ENCODE measurements at regions not wholly inside any gene's neighbourhood (a gene's known extent, or its start where the extent isn't known, plus 50 kb on each side); places are given as distances from the start of the nearest gene placed in this dataset.

DNA sequence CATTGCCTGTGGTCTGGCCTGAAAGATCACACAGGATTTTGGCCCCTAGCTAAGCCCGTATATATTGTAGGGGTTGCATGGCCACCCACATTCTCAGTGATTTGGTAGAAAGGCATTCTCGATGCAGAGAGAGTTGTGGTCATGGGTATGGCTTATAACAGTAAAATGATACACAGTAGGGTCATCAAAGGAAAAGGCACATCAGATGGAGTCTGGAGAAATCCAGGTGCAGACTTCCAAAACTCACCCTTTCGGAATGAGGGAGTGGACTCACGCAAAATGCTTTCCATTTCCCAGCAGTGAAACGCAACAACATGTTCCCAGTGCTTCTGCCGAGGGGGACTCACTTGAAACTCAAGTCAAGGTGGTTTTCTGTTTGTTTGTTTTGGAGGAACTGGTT is 802.5 kb upstream of the SLITRK1 start:
- H3K4me1 ChIP-seq (ENCODE audit: low read length): no peaks in the 10 kb centered on the region
- no peak overlapping the region for H2AFZ ChIP-seq (ENCODE audit: low read length)
- H3K9me3 ChIP-seq (ENCODE audit: low read length): no peaks in the 10 kb centered on the region
- H4K20me1 ChIP-seq (ENCODE audit: insufficient read depth, low read depth, low read length): no peaks in the 10 kb centered on the region
- no peaks in the 10 kb centered on the region for H3K36me3 ChIP-seq (ENCODE audit: insufficient read depth, low read length)
- no peak overlapping the region for H3K27ac ChIP-seq (ENCODE audit: low read length)
- H3K9ac ChIP-seq (ENCODE audit: low read length): no peak overlapping the region
- no peaks in the 10 kb centered on the region for H3K9me2 ChIP-seq (replicated peaks; ENCODE audit: insufficient read depth, low read length)
- no peak for DNase-seq
- H3K4me3 ChIP-seq (ENCODE audit: low read length): no peak overlapping the region
- no peak overlapping the region for H3K4me2 ChIP-seq (ENCODE audit: low read depth, low read length, poor library complexity, severe bottlenecking)
- H3K79me2 ChIP-seq (ENCODE audit: low read length): no peaks in the 10 kb centered on the region
- H3K27me3 ChIP-seq (ENCODE audit: low read length): no peaks in the 10 kb centered on the region

DNA sequence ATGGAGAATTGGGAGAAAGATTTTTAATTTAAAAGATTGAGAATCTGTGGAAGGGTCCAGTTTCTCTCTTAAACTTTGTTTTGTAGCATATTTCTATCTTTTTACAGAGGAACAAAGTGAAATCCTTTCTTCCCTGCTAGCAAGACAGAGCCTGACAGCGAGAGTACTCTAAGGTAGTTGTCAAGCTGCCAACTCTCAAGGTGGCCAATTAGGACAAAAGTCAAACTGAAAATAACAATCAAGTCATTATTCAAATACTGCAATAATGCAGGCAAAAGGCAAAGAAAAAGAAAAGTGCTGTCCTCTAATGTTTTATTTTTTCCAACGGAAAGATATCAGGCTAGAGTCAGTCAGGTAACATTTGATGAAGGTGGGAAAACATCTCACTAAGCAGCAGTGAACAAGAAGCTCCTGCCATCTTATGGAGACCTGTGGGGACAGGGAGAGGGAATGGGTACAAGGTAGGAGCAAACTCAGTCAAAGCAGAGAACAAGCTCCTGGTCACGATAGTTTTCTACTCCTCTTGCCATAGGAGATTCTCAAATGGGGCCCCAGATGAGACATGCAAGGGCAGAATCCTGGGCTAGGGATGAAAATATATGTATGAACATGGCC is 801.9 kb upstream of the SLITRK1 start:
- Histone ChIP-seq H3K4me1 (ENCODE audit: low read length) (no peaks in the 10 kb centered on the region), H3K9me2 (replicated peaks; ENCODE audit: insufficient read depth, low read length) (no peaks in the 10 kb centered on the region), H2AFZ (ENCODE audit: low read length) (no peak overlapping the region), H3K27ac (ENCODE audit: low read length) (no peak overlapping the region), H3K27me3 (ENCODE audit: low read length) (no peaks in the 10 kb centered on the region), H3K9me3 (ENCODE audit: low read length) (no peaks in the 10 kb centered on the region), H3K36me3 (ENCODE audit: insufficient read depth, low read length) (no peaks in the 10 kb centered on the region), H3K9ac (ENCODE audit: low read length) (no peak overlapping the region), H3K4me3 (ENCODE audit: low read length) (no peak overlapping the region), H4K20me1 (ENCODE audit: insufficient read depth, low read depth, low read length) (no peaks in the 10 kb centered on the region), H3K4me2 (ENCODE audit: low read depth, low read length, poor library complexity, severe bottlenecking) (no peak overlapping the region), H3K79me2 (ENCODE audit: low read length) (no peaks in the 10 kb centered on the region)
- no peak for DNase-seq

- no peaks in the 10 kb centered on the region for H4K20me1 ChIP-seq (ENCODE audit: insufficient read depth, low read depth, low read length)
- H3K27me3 ChIP-seq (ENCODE audit: low read length): no peaks in the 10 kb centered on the region
- no peak overlapping the region for H3K4me3 ChIP-seq (ENCODE audit: low read length)
- no peak for DNase-seq
- H3K9me3 ChIP-seq (ENCODE audit: low read length): no peaks in the 10 kb centered on the region
- H3K9ac ChIP-seq (ENCODE audit: low read length): no peak overlapping the region
- no peaks in the 10 kb centered on the region for H3K36me3 ChIP-seq (ENCODE audit: insufficient read depth, low read length)
- no peak overlapping the region for H3K4me2 ChIP-seq (ENCODE audit: low read depth, low read length, poor library complexity, severe bottlenecking)
- H3K4me1 ChIP-seq (ENCODE audit: low read length): no peaks in the 10 kb centered on the region
- H3K27ac ChIP-seq (ENCODE audit: low read length): no peak overlapping the region
- H3K79me2 ChIP-seq (ENCODE audit: low read length): no peaks in the 10 kb centered on the region
- no peak overlapping the region for H2AFZ ChIP-seq (ENCODE audit: low read length)
- H3K9me2 ChIP-seq (replicated peaks; ENCODE audit: insufficient read depth, low read length): no peaks in the 10 kb centered on the region
Measured at GRCh38 chr13:84683448-84683847, 801.2 kb upstream of the SLITRK1 start.

DNA sequence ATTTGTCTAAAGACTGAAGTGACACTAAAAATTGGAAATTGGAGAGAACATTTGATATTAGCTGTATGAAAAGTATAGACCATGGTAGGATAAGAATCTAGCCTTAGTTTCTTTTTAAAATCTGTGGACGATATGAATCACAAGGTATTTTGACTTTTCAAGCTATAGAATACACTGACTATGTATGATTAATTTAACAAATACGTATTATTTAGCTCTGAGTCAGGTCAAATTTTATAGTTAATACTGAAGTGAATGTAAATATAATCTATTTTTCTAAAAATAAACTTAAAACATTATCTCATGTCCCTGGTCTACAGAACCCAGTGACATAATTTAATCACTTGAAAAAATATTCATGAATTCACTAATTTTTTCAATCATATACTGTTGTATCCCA is 795.6 kb upstream of the SLITRK1 start:
- no peak for DNase-seq
- H3K9me2 ChIP-seq (replicated peaks; ENCODE audit: insufficient read depth, low read length): no peaks in the 10 kb centered on the region
- no peak overlapping the region for H3K9ac ChIP-seq (ENCODE audit: low read length)
- no peaks in the 10 kb centered on the region for H3K79me2 ChIP-seq (ENCODE audit: low read length)
- H3K27me3 ChIP-seq (ENCODE audit: low read length): no peaks in the 10 kb centered on the region
- no peak overlapping the region for H2AFZ ChIP-seq (ENCODE audit: low read length)
- no peaks in the 10 kb centered on the region for H3K9me3 ChIP-seq (ENCODE audit: low read length)
- H3K4me3 ChIP-seq (ENCODE audit: low read length): no peak overlapping the region
- H3K4me1 ChIP-seq (ENCODE audit: low read length): no peaks in the 10 kb centered on the region
- H4K20me1 ChIP-seq (ENCODE audit: insufficient read depth, low read depth, low read length): no peaks in the 10 kb centered on the region
- no peak overlapping the region for H3K4me2 ChIP-seq (ENCODE audit: low read depth, low read length, poor library complexity, severe bottlenecking)
- no peaks in the 10 kb centered on the region for H3K36me3 ChIP-seq (ENCODE audit: insufficient read depth, low read length)
- no peak overlapping the region for H3K27ac ChIP-seq (ENCODE audit: low read length)

DNA sequence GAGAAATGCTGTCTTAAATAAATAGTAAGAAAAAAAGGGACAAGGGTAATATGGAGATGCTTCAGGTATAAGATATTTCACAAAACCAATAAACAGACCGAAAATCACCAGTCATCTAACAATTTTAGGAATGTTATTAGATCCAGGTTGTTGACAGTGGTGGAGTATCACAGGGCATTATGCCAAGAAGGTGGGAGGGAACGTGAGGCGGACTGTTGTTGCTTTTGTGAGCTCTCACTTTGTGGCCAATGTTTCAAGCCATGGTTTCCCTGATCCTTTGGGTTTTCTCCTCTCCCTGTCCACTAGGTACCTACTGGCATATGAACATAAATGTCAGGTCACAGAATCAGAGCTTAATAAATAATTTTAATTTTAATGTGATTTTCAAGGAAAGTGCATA is 790.3 kb upstream of the SLITRK1 start:
- no peaks in the 10 kb centered on the region for H3K9me3 ChIP-seq (ENCODE audit: low read length)
- no peaks in the 10 kb centered on the region for H3K9me2 ChIP-seq (replicated peaks; ENCODE audit: insufficient read depth, low read length)
- H3K27ac ChIP-seq (ENCODE audit: low read length): no peak overlapping the region
- H2AFZ ChIP-seq (ENCODE audit: low read length): no peak overlapping the region
- no peaks in the 10 kb centered on the region for H3K27me3 ChIP-seq (ENCODE audit: low read length)
- H3K79me2 ChIP-seq (ENCODE audit: low read length): no peaks in the 10 kb centered on the region
- no peak overlapping the region for H3K9ac ChIP-seq (ENCODE audit: low read length)
- no peak overlapping the region for H3K4me3 ChIP-seq (ENCODE audit: low read length)
- no peak for DNase-seq
- no peaks in the 10 kb centered on the region for H3K36me3 ChIP-seq (ENCODE audit: insufficient read depth, low read length)
- no peak overlapping the region for H3K4me2 ChIP-seq (ENCODE audit: low read depth, low read length, poor library complexity, severe bottlenecking)
- no peaks in the 10 kb centered on the region for H4K20me1 ChIP-seq (ENCODE audit: insufficient read depth, low read depth, low read length)
- no peaks in the 10 kb centered on the region for H3K4me1 ChIP-seq (ENCODE audit: low read length)

GRCh38 chr13:84670245-84670644 is 788.0 kb upstream of the SLITRK1 start:
- no peaks in the 10 kb centered on the region for H4K20me1 ChIP-seq (ENCODE audit: insufficient read depth, low read depth, low read length)
- no peak overlapping the region for H2AFZ ChIP-seq (ENCODE audit: low read length)
- no peaks in the 10 kb centered on the region for H3K79me2 ChIP-seq (ENCODE audit: low read length)
- no peaks in the 10 kb centered on the region for H3K9me3 ChIP-seq (ENCODE audit: low read length)
- H3K4me3 ChIP-seq (ENCODE audit: low read length): no peak overlapping the region
- H3K4me1 ChIP-seq (ENCODE audit: low read length): no peaks in the 10 kb centered on the region
- H3K27me3 ChIP-seq (ENCODE audit: low read length): no peaks in the 10 kb centered on the region
- H3K27ac ChIP-seq (ENCODE audit: low read length): no peak overlapping the region
- DNase-seq: no peak
- H3K36me3 ChIP-seq (ENCODE audit: insufficient read depth, low read length): no peaks in the 10 kb centered on the region
- H3K4me2 ChIP-seq (ENCODE audit: low read depth, low read length, poor library complexity, severe bottlenecking): no peak overlapping the region
- H3K9ac ChIP-seq (ENCODE audit: low read length): no peak overlapping the region
- no peaks in the 10 kb centered on the region for H3K9me2 ChIP-seq (replicated peaks; ENCODE audit: insufficient read depth, low read length)

- Histone ChIP-seq H4K20me1 (ENCODE audit: insufficient read depth, low read depth, low read length) (no peaks in the 10 kb centered on the region), H3K4me3 (ENCODE audit: low read length) (no peak overlapping the region), H3K9me2 (replicated peaks; ENCODE audit: insufficient read depth, low read length) (no peaks in the 10 kb centered on the region), H3K4me1 (ENCODE audit: low read length) (no peaks in the 10 kb centered on the region), H3K27me3 (ENCODE audit: low read length) (no peaks in the 10 kb centered on the region), H2AFZ (ENCODE audit: low read length) (no peak overlapping the region), H3K9me3 (ENCODE audit: low read length) (no peaks in the 10 kb centered on the region), H3K79me2 (ENCODE audit: low read length) (no peaks in the 10 kb centered on the region), H3K36me3 (ENCODE audit: insufficient read depth, low read length) (no peaks in the 10 kb centered on the region), H3K4me2 (ENCODE audit: low read depth, low read length, poor library complexity, severe bottlenecking) (no peak overlapping the region), H3K27ac (ENCODE audit: low read length) (no peak overlapping the region), H3K9ac (ENCODE audit: low read length) (no peak overlapping the region)
- no peak for DNase-seq
Measured at GRCh38 chr13:84668637-84669036, 786.4 kb upstream of the SLITRK1 start.

DNA sequence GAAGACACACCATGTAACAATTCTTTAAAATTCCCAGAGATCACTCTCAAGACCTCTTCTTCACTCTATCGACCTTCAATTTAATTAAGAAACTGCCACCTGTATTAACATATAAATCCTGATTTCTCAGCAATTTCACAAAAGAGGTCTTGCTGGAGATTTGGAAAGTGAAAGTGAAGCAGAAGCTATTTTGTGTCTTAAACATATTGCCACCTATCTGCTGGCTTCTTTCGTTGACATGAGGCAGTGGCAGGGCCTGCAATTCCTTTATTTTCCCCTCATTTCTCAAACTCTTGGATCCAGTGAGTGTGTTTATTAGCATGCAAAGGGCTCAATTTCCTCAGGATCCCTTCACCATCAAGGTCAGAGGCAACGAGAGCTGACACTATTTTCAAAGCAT is 780.2 kb upstream of the SLITRK1 start:
- no peak overlapping the region for H3K9ac ChIP-seq (ENCODE audit: low read length)
- no peaks in the 10 kb centered on the region for H3K9me3 ChIP-seq (ENCODE audit: low read length)
- H3K4me2 ChIP-seq (ENCODE audit: low read depth, low read length, poor library complexity, severe bottlenecking): no peak overlapping the region
- H3K4me3 ChIP-seq (ENCODE audit: low read length): no peak overlapping the region
- no peaks in the 10 kb centered on the region for H3K79me2 ChIP-seq (ENCODE audit: low read length)
- no peak overlapping the region for H3K27ac ChIP-seq (ENCODE audit: low read length)
- H3K4me1 ChIP-seq (ENCODE audit: low read length): no peaks in the 10 kb centered on the region
- DNase-seq: no peak
- H3K27me3 ChIP-seq (ENCODE audit: low read length): no peaks in the 10 kb centered on the region
- no peak overlapping the region for H2AFZ ChIP-seq (ENCODE audit: low read length)
- no peaks in the 10 kb centered on the region for H4K20me1 ChIP-seq (ENCODE audit: insufficient read depth, low read depth, low read length)
- H3K9me2 ChIP-seq (replicated peaks; ENCODE audit: insufficient read depth, low read length): no peaks in the 10 kb centered on the region
- no peaks in the 10 kb centered on the region for H3K36me3 ChIP-seq (ENCODE audit: insufficient read depth, low read length)

- DNase-seq: no peak
- Histone ChIP-seq H3K36me3 (ENCODE audit: insufficient read depth, low read length) (no peaks in the 10 kb centered on the region), H2AFZ (ENCODE audit: low read length) (no peak overlapping the region), H3K4me3 (ENCODE audit: low read length) (no peak overlapping the region), H3K9ac (ENCODE audit: low read length) (no peak overlapping the region), H3K79me2 (ENCODE audit: low read length) (no peaks in the 10 kb centered on the region), H3K4me1 (ENCODE audit: low read length) (no peaks in the 10 kb centered on the region), H3K27ac (ENCODE audit: low read length) (no peak overlapping the region), H3K9me3 (ENCODE audit: low read length) (no peaks in the 10 kb centered on the region), H3K27me3 (ENCODE audit: low read length) (no peaks in the 10 kb centered on the region), H3K9me2 (replicated peaks; ENCODE audit: insufficient read depth, low read length) (no peaks in the 10 kb centered on the region), H3K4me2 (ENCODE audit: low read depth, low read length, poor library complexity, severe bottlenecking) (no peak overlapping the region), H4K20me1 (ENCODE audit: insufficient read depth, low read depth, low read length) (no peaks in the 10 kb centered on the region)
Measured at GRCh38 chr13:84661718-84662117, 779.4 kb upstream of the SLITRK1 start.
